NCI-H2227 treated with DMSO at 0.1 percent for 48 hours (cell line): ENCODE measurements at regions not wholly inside any gene's neighbourhood (a gene's known extent, or its start where the extent isn't known, plus 50 kb on each side); places are given as distances from the start of the nearest gene placed in this dataset.

Experiments
- DNase-seq: peaks from one replicate; lab custom pipeline; 2025; lab: John Stamatoyannopoulos, UW

- DNase-seq = no peak
These were observed 1080.8 kb downstream of the BRD1 start for GRCh38 chr22:48746789-48747425.

- DNase-seq = no peak
These were observed 1081.6 kb downstream of the BRD1 start for GRCh38 chr22:48745842-48746788.

GRCh38 chr22:48744967-48745841, 1082.5 kb downstream of the BRD1 start:
- DNase-seq = no peak

- DNase-seq = no peak
These were observed 1083.4 kb downstream of the BRD1 start for GRCh38 chr22:48744283-48744641.

GRCh38 chr22:48743601-48744282, 1083.9 kb downstream of the BRD1 start:
- no peak for DNase-seq

GRCh38 chr22:48742556-48743343, 1084.9 kb downstream of the BRD1 start:
- no peak for DNase-seq

GRCh38 chr22:48742191-48742555, 1085.5 kb downstream of the BRD1 start:
- DNase-seq = no peak

- no peak for DNase-seq
These were observed 1086.1 kb downstream of the BRD1 start for GRCh38 chr22:48741540-48741939.

GRCh38 chr22:48740731-48741405, 1086.8 kb downstream of the BRD1 start:
- no peak for DNase-seq

GRCh38 chr22:48740086-48740730, 1087.5 kb downstream of the BRD1 start:
- no peak for DNase-seq

GRCh38 chr22:48739348-48740085, 1088.2 kb downstream of the BRD1 start:
- no peak for DNase-seq

- DNase-seq = no peak
These were observed 1089.3 kb downstream of the BRD1 start for GRCh38 chr22:48738204-48738980.

GRCh38 chr22:48737461-48738203, 1090.0 kb downstream of the BRD1 start:
- no peak for DNase-seq

- no peak for DNase-seq
These were observed 1090.8 kb downstream of the BRD1 start for GRCh38 chr22:48736593-48737460.

GRCh38 chr22:48734961-48735360, 1092.7 kb downstream of the BRD1 start:
- DNase-seq = no peak

GRCh38 chr22:48734359-48734758, 1093.3 kb downstream of the BRD1 start:
- DNase-seq = no peak
